Mesenchymal stem cell (in vitro differentiated cells and primary cell): ENCODE measurements at regions not wholly inside any gene's neighbourhood (a gene's known extent, or its start where the extent isn't known, plus 50 kb on each side); places are given as distances from the start of the nearest gene placed in this dataset.

Experiments
- DNase-seq: peaks from one replicate; pipeline ENCODE4 v3.0.0-alpha.2; 2013
- H2AFZ ChIP-seq: one replicate; pipeline ENCODE4 v1.6.1; 2013; ENCODE audit warnings: low read depth, mild to moderate bottlenecking, control low read depth, inconsistent platforms, low read length, moderate library complexity
- H2AK5ac ChIP-seq: 2 replicates; pipeline ENCODE4 v1.6.1; 2013; ENCODE audit warnings: low read length, moderate library complexity, mild to moderate bottlenecking, inconsistent platforms; ENCODE audit not compliant: severe bottlenecking
- H2BK120ac ChIP-seq: one replicate; pipeline ENCODE4 v1.6.1; 2013; ENCODE audit warnings: low read depth, mild to moderate bottlenecking, inconsistent platforms, low read length, moderate library complexity
- H2BK12ac ChIP-seq, 2 experiments: one replicate each; pipeline ENCODE4 v1.6.1; 2013; ENCODE audit warnings: inconsistent platforms in 2 of 2, low read length in 2 of 2, mild to moderate bottlenecking in 2 of 2, moderate library complexity in 2 of 2, control low read depth in 1 of 2
- H2BK15ac ChIP-seq: one replicate; pipeline ENCODE4 v1.6.1; 2013; ENCODE audit warnings: mild to moderate bottlenecking, low read depth, inconsistent platforms; ENCODE audit not compliant: poor library complexity, severe bottlenecking
- H2BK5ac ChIP-seq: 2 replicates; pipeline ENCODE4 v1.6.1; 2013; ENCODE audit warnings: low read depth, mild to moderate bottlenecking, low read length, control low read depth, inconsistent platforms; ENCODE audit not compliant: poor library complexity, severe bottlenecking
- H3K14ac ChIP-seq, 2 experiments: one replicate each; pipeline ENCODE4 v1.6.1; 2013; ENCODE audit warnings: inconsistent platforms in 2 of 2, low read length in 2 of 2, control low read depth in 1 of 2, mild to moderate bottlenecking in 1 of 2, moderate library complexity in 1 of 2
- H3K18ac ChIP-seq, 2 experiments: one replicate each; pipeline ENCODE4 v1.6.1; 2013; ENCODE audit warnings: inconsistent platforms in 2 of 2, low read length in 2 of 2, control low read depth in 1 of 2, low read depth in 1 of 2, mild to moderate bottlenecking in 1 of 2
- H3K23ac ChIP-seq, 2 experiments: one replicate each; pipeline ENCODE4 v1.6.1; 2013; ENCODE audit warnings: inconsistent platforms in 2 of 2, low read length in 2 of 2, mild to moderate bottlenecking in 2 of 2, moderate library complexity in 2 of 2, control low read depth in 1 of 2
- H3K27ac ChIP-seq: 2 replicates; pipeline ENCODE4 v1.5.1; 2013; ENCODE audit warnings: mild to moderate bottlenecking, moderate library complexity, low read length, control low read depth, inconsistent platforms; ENCODE audit not compliant: poor library complexity, severe bottlenecking
- H3K27me3 ChIP-seq, 2 experiments: 2 replicates each; pipeline versions ENCODE4 v1.6.1 to v1.7.0; 2013; ENCODE audit warnings: low read length in 2 of 2, mild to moderate bottlenecking in 2 of 2, moderate library complexity in 2 of 2, control low read depth in 1 of 2, inconsistent platforms in 1 of 2; ENCODE audit not compliant: control insufficient read depth in 1 of 2, insufficient read depth in 1 of 2
- H3K36me3 ChIP-seq, 2 experiments: 2 replicates each; pipeline versions ENCODE4 v1.6.1 to v1.7.0; 2013; ENCODE audit warnings: low read length in 2 of 2, control low read depth in 1 of 2, inconsistent platforms in 1 of 2, low read depth in 1 of 2, mild to moderate bottlenecking in 1 of 2; ENCODE audit not compliant: insufficient read depth in 2 of 2, control insufficient read depth in 1 of 2
- H3K4ac ChIP-seq, 2 experiments: one replicate each; pipeline ENCODE4 v1.6.1; 2013; ENCODE audit warnings: inconsistent platforms in 2 of 2, low read length in 2 of 2, mild to moderate bottlenecking in 2 of 2, moderate library complexity in 2 of 2, control low read depth in 1 of 2, low read depth in 1 of 2
- H3K4me1 ChIP-seq: 2 replicates; pipeline ENCODE4 v1.6.1; 2013; ENCODE audit warnings: low read depth, low read length, control low read depth; ENCODE audit not compliant: control insufficient read depth, insufficient read depth
- H3K4me2 ChIP-seq: 2 replicates; pipeline ENCODE4 v1.6.1; 2013; ENCODE audit warnings: low read length, mild to moderate bottlenecking, inconsistent platforms; ENCODE audit not compliant: poor library complexity, severe bottlenecking
- H3K4me3 ChIP-seq, 2 experiments: 2 replicates each; pipeline versions ENCODE4 v1.5.1 to v1.7.0; 2013; ENCODE audit warnings: low read length in 2 of 2, mild to moderate bottlenecking in 2 of 2, control low read depth in 1 of 2, low read depth in 1 of 2; ENCODE audit not compliant: insufficient read depth in 1 of 2
- H3K79me1 ChIP-seq: replicated peaks from 2 replicates; pipeline ENCODE4 v1.6.1; 2013; ENCODE audit warnings: mild to moderate bottlenecking, control low read depth, low read length, inconsistent platforms; ENCODE audit not compliant: poor library complexity, severe bottlenecking
- H3K9ac ChIP-seq: 2 replicates; pipeline ENCODE4 v1.7.0; 2013; ENCODE audit warnings: mild to moderate bottlenecking, low read length, moderate library complexity
- H3K9me3 ChIP-seq: 2 replicates; pipeline ENCODE4 v1.7.0; 2013; ENCODE audit warnings: mild to moderate bottlenecking, low read length; ENCODE audit not compliant: control insufficient read depth
- H4K8ac ChIP-seq: one replicate; pipeline ENCODE4 v1.6.1; 2013; ENCODE audit warnings: inconsistent platforms, mild to moderate bottlenecking, low read length, moderate library complexity
- H4K91ac ChIP-seq: one replicate; pipeline ENCODE4 v1.6.1; 2013; ENCODE audit warnings: mild to moderate bottlenecking, low read length, inconsistent platforms
- WGBS: methylation state at CpG from one replicate; pipeline ENCODE4 v1.1.7; 2013; ENCODE audit warnings: mixed read lengths; 5-methylcytosine and 5-hydroxymethylcytosine counted together

- Histone ChIP-seq H2AFZ (no peak overlapping the region), H2BK120ac (no peak overlapping the region), H3K4me1 (no peaks in the 10 kb centered on the region), H2BK5ac (no peak overlapping the region), H4K91ac (no peak overlapping the region), H2AK5ac (no peak overlapping the region), H3K27ac (no peak overlapping the region), H3K9me3 (peaks cover 7% of the 10 kb centered on the region), H3K4ac (no peak overlapping the region), H2BK15ac (no peak overlapping the region), H3K23ac (no peak overlapping the region), H3K79me1 (no peaks in the 10 kb centered on the region), H3K18ac (no peak overlapping the region), H3K4me3 (no peak overlapping the region), H3K4me2 (no peak overlapping the region), H3K9ac (no peak overlapping the region), H3K14ac (no peak overlapping the region), H4K8ac (no peak overlapping the region), H3K36me3 (no peaks in the 10 kb centered on the region), H2BK12ac (no peak overlapping the region), H3K27me3 (peaks cover 19 to 31% of the 10 kb centered on the region in 2 experiments)
- no peak for DNase-seq
- WGBS = 75% methylated on average over 4 of the region's 4 CpGs
Measured at GRCh38 chr1:157219182-157219581, 81.0 kb upstream of the ETV3 start.

GRCh38 chr1:157218671-157219070, 80.5 kb upstream of the ETV3 start:
- Histone ChIP-seq H2BK12ac (no peak overlapping the region), H2BK5ac (no peak overlapping the region), H3K4me2 (no peak overlapping the region), H3K27me3 (peaks cover 19 to 31% of the 10 kb centered on the region in 2 experiments), H3K18ac (no peak overlapping the region), H3K4ac (no peak overlapping the region), H4K8ac (no peak overlapping the region), H3K27ac (no peak overlapping the region), H4K91ac (no peak overlapping the region), H3K79me1 (no peaks in the 10 kb centered on the region), H2AFZ (no peak overlapping the region), H3K14ac (no peak overlapping the region), H2AK5ac (no peak overlapping the region), H3K4me3 (no peak overlapping the region), H3K9ac (no peak overlapping the region), H2BK15ac (no peak overlapping the region), H2BK120ac (no peak overlapping the region), H3K4me1 (no peaks in the 10 kb centered on the region), H3K36me3 (no peaks in the 10 kb centered on the region), H3K23ac (no peak overlapping the region), H3K9me3 (peaks cover 10% of the 10 kb centered on the region)
- no peak for DNase-seq
- WGBS = 48% methylated on average over 2 of the region's 6 CpGs

- peaks cover 15% of the 10 kb centered on the region for H3K9me3 ChIP-seq
- 59% methylated on average over 4 of the region's 4 CpGs for WGBS
Measured at GRCh38 chr1:157217486-157217885, 79.3 kb upstream of the ETV3 start.

GRCh38 chr1:157213836-157214235, 75.6 kb upstream of the ETV3 start:
- peaks cover 13 to 14% of the 10 kb centered on the region in 2 experiments for H3K27me3 ChIP-seq

More at GRCh38 chr1:157217486-157217885, 79.3 kb upstream of the ETV3 start:
- H2BK5ac ChIP-seq = no peak overlapping the region
- H2BK120ac ChIP-seq = no peak overlapping the region
- no peak overlapping the region for H2BK12ac ChIP-seq
- H3K4ac ChIP-seq = no peak overlapping the region
- H4K91ac ChIP-seq = no peak overlapping the region
- no peak overlapping the region for H4K8ac ChIP-seq
- DNase-seq = no peak
- no peaks in the 10 kb centered on the region for H3K4me1 ChIP-seq
- H3K36me3 ChIP-seq = no peaks in the 10 kb centered on the region
- H2AK5ac ChIP-seq = no peak overlapping the region
- no peak overlapping the region for H3K27ac ChIP-seq
- no peak overlapping the region for H3K23ac ChIP-seq
- no peak overlapping the region for H3K4me2 ChIP-seq
- H2AFZ ChIP-seq = no peak overlapping the region
- no peak overlapping the region for H3K18ac ChIP-seq
- H3K9ac ChIP-seq = no peak overlapping the region
- H3K27me3 ChIP-seq = peaks cover 19 to 31% of the 10 kb centered on the region in 2 experiments
- H3K14ac ChIP-seq = no peak overlapping the region
- H2BK15ac ChIP-seq = no peak overlapping the region
- no peak overlapping the region for H3K4me3 ChIP-seq
- H3K79me1 ChIP-seq = no peaks in the 10 kb centered on the region

More at GRCh38 chr1:157213836-157214235, 75.6 kb upstream of the ETV3 start:
- H3K4me1 ChIP-seq = no peaks in the 10 kb centered on the region
- no peaks in the 10 kb centered on the region for H3K79me1 ChIP-seq
- no peak overlapping the region for H2BK120ac ChIP-seq
- H2BK15ac ChIP-seq = no peak overlapping the region
- no peaks in the 10 kb centered on the region for H3K36me3 ChIP-seq
- no peak overlapping the region for H4K8ac ChIP-seq
- H3K14ac ChIP-seq = no peak overlapping the region
- H3K9ac ChIP-seq = no peak overlapping the region
- no peak overlapping the region for H2AK5ac ChIP-seq
- H3K23ac ChIP-seq = no peak overlapping the region
- DNase-seq = no peak
- H2BK12ac ChIP-seq = no peak overlapping the region
- no peak overlapping the region for H3K18ac ChIP-seq
- H3K4me2 ChIP-seq = no peak overlapping the region
- no peak overlapping the region for H3K27ac ChIP-seq
- H3K9me3 ChIP-seq = peaks cover 19% of the 10 kb centered on the region
- 45% methylated on average over 2 of the region's 2 CpGs for WGBS
- no peak overlapping the region for H2BK5ac ChIP-seq
- H2AFZ ChIP-seq = no peak overlapping the region
- H3K4ac ChIP-seq = no peak overlapping the region
- H3K4me3 ChIP-seq = no peak overlapping the region
- H4K91ac ChIP-seq = no peak overlapping the region
